ENCODE measurements at regions not wholly inside any gene's neighbourhood (a gene's known extent, or its start where the extent isn't known, plus 50 kb on each side); places are given as distances from the start of the nearest gene placed in this dataset.
A peak's percentile ranks its signal among the peaks of the same experiment; 100 is the strongest.

DNA sequence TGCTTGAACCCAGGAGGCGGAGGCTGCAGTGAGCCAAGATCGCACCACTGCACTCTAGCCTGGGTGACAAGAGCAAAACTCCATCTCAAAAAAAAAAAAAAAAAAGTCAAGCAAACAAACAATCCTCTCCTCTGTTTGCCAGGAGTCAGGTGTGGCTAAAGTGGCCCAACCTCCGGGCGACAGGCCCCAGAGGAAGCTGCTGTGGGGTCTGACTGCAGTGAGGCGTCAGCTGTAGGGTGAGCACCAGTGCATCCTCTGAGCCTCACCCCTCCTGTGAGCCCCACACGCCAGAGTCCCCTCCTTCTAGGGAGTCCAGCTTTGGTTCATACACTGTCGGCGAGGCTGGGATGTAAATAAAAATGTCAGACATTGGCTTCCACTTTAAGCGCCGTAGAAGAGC is 76.5 kb upstream of the HS6ST1 start:
- FAIRE-seq (no peak), DNase-seq (ENCODE audit: low read depth, low spot score) (no peak)
- Histone ChIP-seq H3K4me2 (ENCODE audit: control insufficient read depth, extremely low read depth, insufficient read depth, low read depth, low read length) (no peak overlapping the region), H3K79me2 (ENCODE audit: control insufficient read depth, insufficient read depth, low read length) (no peaks in the 10 kb centered on the region), H3K9me3 (ENCODE audit: control insufficient read depth, low read depth, low read length) (no peaks in the 10 kb centered on the region), H3K9me1 (ENCODE audit: control insufficient read depth, extremely low read depth, insufficient read depth, low read length) (no peaks in the 10 kb centered on the region), H3K9ac (ENCODE audit: control insufficient read depth, extremely low read depth, insufficient read depth, low read length) (no peak overlapping the region), H3K4me3 (ENCODE audit: control insufficient read depth in 2 of 3, extremely low read depth in 1 of 3, insufficient read depth in 2 of 3, low read depth in 1 of 3, low read length in 3 of 3) (no peak overlapping the region), H4K20me1 (ENCODE audit: control insufficient read depth, extremely low read depth, insufficient read depth, low read length) (no peaks in the 10 kb centered on the region), H3K27me3 (ENCODE audit: control insufficient read depth, extremely low read depth, insufficient read depth, low read length) (no peaks in the 10 kb centered on the region), H3K27ac (ENCODE audit: control insufficient read depth, insufficient read depth, low read length) (no peak overlapping the region), H3K36me3 (ENCODE audit: control insufficient read depth in 2 of 2, extremely low read depth in 1 of 2, insufficient read depth in 2 of 2, low read length in 2 of 2) (no peaks in the 10 kb centered on the region), H2AFZ (ENCODE audit: control insufficient read depth, low read length) (no peak overlapping the region), H3K4me1 (ENCODE audit: control insufficient read depth, extremely low read depth, insufficient read depth, low read length) (peaks cover 18% of the 10 kb centered on the region)
- TF ChIP-seq EZH2 (IDR thresholded peaks at IDR 0.05; ENCODE audit: low read length), result no peak
- dilution Hi-C loops (cut with MboI; ENCODE audit: extremely low pct_ligation_motif_present, low sequenced_read_pairs), result no loop called here

DNA sequence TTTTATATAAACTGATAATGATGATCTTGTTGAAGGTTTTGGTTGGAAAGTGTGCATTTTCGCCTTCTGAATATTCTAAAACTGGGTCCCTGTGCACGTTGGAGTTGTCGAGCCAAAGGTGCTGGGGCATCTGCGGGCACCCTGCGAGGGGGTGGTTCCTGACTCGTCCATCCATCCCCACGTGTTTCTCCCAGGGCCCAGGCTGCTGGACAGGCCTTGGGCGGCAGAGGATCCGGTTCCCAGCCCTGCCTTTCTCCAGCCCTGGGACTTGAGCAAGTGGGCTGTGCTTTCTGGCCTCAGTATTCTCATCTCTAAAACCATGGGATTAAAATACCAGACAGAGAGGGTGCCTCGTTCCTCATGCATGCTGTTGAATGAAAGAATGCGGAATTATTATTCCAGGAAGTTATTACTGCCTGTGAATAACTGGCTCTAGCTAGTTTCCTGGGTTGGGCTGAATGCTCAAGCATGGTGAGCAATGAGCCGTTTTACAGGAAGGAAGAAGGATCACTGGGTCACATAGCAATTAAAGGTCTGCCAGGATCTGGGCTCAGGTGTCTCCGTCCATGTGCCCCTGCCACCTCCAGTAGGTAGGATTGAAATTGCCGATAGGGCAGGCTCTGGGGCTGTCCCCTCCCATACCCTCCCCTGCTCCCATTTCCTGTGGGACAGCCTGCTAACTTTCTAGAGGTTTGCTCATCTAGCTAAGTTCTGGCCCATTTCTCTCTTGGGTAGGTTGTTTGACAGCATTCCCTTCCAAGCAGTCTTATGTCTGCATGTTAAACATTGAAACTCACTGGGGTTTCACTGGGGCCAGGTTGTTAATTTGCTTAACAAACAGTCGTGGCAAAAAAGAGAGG is 77.2 kb upstream of the HS6ST1 start:
- H3K4me3 ChIP-seq (ENCODE audit: control insufficient read depth in 2 of 3, extremely low read depth in 1 of 3, insufficient read depth in 2 of 3, low read depth in 1 of 3, low read length in 3 of 3), result peak overlapping the region in 1 of 3 experiments; percentile 6
- FAIRE-seq (peak; percentile 92), DNase-seq (ENCODE audit: low read depth, low spot score) (no peak)
- H3K9me3 ChIP-seq (ENCODE audit: control insufficient read depth, low read depth, low read length), result no peaks in the 10 kb centered on the region
- peak overlapping the region; percentile 0 for H3K9ac ChIP-seq (ENCODE audit: control insufficient read depth, extremely low read depth, insufficient read depth, low read length)
- H3K9me1 ChIP-seq (ENCODE audit: control insufficient read depth, extremely low read depth, insufficient read depth, low read length), result no peaks in the 10 kb centered on the region
- H3K79me2 ChIP-seq (ENCODE audit: control insufficient read depth, insufficient read depth, low read length), result no peaks in the 10 kb centered on the region
- peak overlapping the region; percentile 51 for H3K27ac ChIP-seq (ENCODE audit: control insufficient read depth, insufficient read depth, low read length)
- H2AFZ ChIP-seq (ENCODE audit: control insufficient read depth, low read length), result peak overlapping the region; percentile 2
- dilution Hi-C loops (cut with MboI; ENCODE audit: extremely low pct_ligation_motif_present, low sequenced_read_pairs), result no loop called here
- TF ChIP-seq, protein P1, sequence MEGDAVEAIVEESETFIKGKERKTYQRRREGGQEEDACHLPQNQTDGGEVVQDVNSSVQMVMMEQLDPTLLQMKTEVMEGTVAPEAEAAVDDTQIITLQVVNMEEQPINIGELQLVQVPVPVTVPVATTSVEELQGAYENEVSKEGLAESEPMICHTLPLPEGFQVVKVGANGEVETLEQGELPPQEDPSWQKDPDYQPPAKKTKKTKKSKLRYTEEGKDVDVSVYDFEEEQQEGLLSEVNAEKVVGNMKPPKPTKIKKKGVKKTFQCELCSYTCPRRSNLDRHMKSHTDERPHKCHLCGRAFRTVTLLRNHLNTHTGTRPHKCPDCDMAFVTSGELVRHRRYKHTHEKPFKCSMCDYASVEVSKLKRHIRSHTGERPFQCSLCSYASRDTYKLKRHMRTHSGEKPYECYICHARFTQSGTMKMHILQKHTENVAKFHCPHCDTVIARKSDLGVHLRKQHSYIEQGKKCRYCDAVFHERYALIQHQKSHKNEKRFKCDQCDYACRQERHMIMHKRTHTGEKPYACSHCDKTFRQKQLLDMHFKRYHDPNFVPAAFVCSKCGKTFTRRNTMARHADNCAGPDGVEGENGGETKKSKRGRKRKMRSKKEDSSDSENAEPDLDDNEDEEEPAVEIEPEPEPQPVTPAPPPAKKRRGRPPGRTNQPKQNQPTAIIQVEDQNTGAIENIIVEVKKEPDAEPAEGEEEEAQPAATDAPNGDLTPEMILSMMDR (optimal IDR thresholded peaks at IDR 0.05 in 1 of 3, IDR thresholded peaks at IDR 0.05 in 1 of 3, conservative IDR thresholded peaks at IDR 0.05 in 1 of 3; ENCODE audit: extremely low read depth in 1 of 3, insufficient read depth in 2 of 3, low read length in 3 of 3), result no peak
- no peak for TF ChIP-seq EZH2 (IDR thresholded peaks at IDR 0.05; ENCODE audit: low read length)
- H4K20me1 ChIP-seq (ENCODE audit: control insufficient read depth, extremely low read depth, insufficient read depth, low read length), result no peaks in the 10 kb centered on the region
- no peaks in the 10 kb centered on the region for H3K36me3 ChIP-seq (ENCODE audit: control insufficient read depth in 2 of 2, extremely low read depth in 1 of 2, insufficient read depth in 2 of 2, low read length in 2 of 2)
- peak overlapping the region; percentile 37 for H3K4me2 ChIP-seq (ENCODE audit: control insufficient read depth, extremely low read depth, insufficient read depth, low read depth, low read length)
- no peaks in the 10 kb centered on the region for H3K27me3 ChIP-seq (ENCODE audit: control insufficient read depth, extremely low read depth, insufficient read depth, low read length)
- H3K4me1 ChIP-seq (ENCODE audit: control insufficient read depth, extremely low read depth, insufficient read depth, low read length), result peaks cover 14% of the 10 kb centered on the region
